Mucosa of descending colon (tissue), 3 donors: ENCODE measurements at regions not wholly inside any gene's neighbourhood (a gene's known extent, or its start where the extent isn't known, plus 50 kb on each side); places are given as distances from the start of the nearest gene placed in this dataset.

ENCODE experiments used
- ATAC-seq: fragments of 200-7000 bp; cut with Tn5 transposase; one replicate; pipeline ENCODE4 v1.9.1; 2020; ENCODE audit warnings: mild to moderate bottlenecking, moderate library complexity
- DNase-seq, 3 donors: peaks; one replicate each; pipeline ENCODE4 v3.0.0-alpha.2; 2020
- H3K36me3 ChIP-seq: fragments of 200-600 bp; one replicate; pipeline ENCODE4 v1.8.0; 2021; ENCODE audit warnings: low read depth, mild to moderate bottlenecking
- H3K4me1 ChIP-seq: fragments of 200-600 bp; one replicate; pipeline ENCODE4 v1.8.0; 2021; ENCODE audit warnings: low read depth, mild to moderate bottlenecking
- H3K4me3 ChIP-seq: fragments of 200-600 bp; one replicate; pipeline ENCODE4 v1.8.0; 2021; ENCODE audit warnings: mild to moderate bottlenecking
- H3K9me3 ChIP-seq: fragments of 200-600 bp; one replicate; pipeline ENCODE4 v1.8.0; 2021; ENCODE audit warnings: mild to moderate bottlenecking
- intact Hi-C, 2 donors: fragments of 100-400 bp; cut with DNase I in 1 of 2; cut with micrococcal nuclease in 1 of 2; formaldehyde crosslinking; loops; one replicate each; pipeline versions ENCODE4 v1.11.0 to v1.11.1; 2022; cut with DNase I, micrococcal nuclease
- TF ChIP-seq, protein P1 (sequence below): fragments of 200-600 bp; IDR thresholded peaks from one replicate; pipeline ENCODE4 v1.8.0; 2022; ENCODE audit warnings: antibody characterized with exemption, mild to moderate bottlenecking
- donor health status: DM: no; HTN: no; CAD: no; lungs with moderate emphysema.
- donor health status: DM: no; HTN: no; CAD: no.
- donor health status: DM: no; HTN: yes; CAD: no.

- ATAC-seq (no peak), DNase-seq (no peak)
- H3K4me3 ChIP-seq: no peak overlapping the region
- TF ChIP-seq, protein P1, sequence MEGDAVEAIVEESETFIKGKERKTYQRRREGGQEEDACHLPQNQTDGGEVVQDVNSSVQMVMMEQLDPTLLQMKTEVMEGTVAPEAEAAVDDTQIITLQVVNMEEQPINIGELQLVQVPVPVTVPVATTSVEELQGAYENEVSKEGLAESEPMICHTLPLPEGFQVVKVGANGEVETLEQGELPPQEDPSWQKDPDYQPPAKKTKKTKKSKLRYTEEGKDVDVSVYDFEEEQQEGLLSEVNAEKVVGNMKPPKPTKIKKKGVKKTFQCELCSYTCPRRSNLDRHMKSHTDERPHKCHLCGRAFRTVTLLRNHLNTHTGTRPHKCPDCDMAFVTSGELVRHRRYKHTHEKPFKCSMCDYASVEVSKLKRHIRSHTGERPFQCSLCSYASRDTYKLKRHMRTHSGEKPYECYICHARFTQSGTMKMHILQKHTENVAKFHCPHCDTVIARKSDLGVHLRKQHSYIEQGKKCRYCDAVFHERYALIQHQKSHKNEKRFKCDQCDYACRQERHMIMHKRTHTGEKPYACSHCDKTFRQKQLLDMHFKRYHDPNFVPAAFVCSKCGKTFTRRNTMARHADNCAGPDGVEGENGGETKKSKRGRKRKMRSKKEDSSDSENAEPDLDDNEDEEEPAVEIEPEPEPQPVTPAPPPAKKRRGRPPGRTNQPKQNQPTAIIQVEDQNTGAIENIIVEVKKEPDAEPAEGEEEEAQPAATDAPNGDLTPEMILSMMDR: no peak
- H3K36me3 ChIP-seq: no peaks in the 10 kb centered on the region
- no peaks in the 10 kb centered on the region for H3K4me1 ChIP-seq
- H3K9me3 ChIP-seq: no peaks in the 10 kb centered on the region
- intact Hi-C loops: no loop called here
Measured at GRCh38 chr4:181476508-181476890, 766.7 kb upstream of the TENM3 start.

- Histone ChIP-seq H3K36me3 (no peaks in the 10 kb centered on the region), H3K4me1 (no peaks in the 10 kb centered on the region), H3K4me3 (no peak overlapping the region), H3K9me3 (no peaks in the 10 kb centered on the region)
- DNase-seq: no peak
- no peak for ATAC-seq
- TF ChIP-seq, protein P1: no peak
- intact Hi-C loops: no loop called here
Measured at GRCh38 chr4:181477591-181477990, 765.6 kb upstream of the TENM3 start.

DNA sequence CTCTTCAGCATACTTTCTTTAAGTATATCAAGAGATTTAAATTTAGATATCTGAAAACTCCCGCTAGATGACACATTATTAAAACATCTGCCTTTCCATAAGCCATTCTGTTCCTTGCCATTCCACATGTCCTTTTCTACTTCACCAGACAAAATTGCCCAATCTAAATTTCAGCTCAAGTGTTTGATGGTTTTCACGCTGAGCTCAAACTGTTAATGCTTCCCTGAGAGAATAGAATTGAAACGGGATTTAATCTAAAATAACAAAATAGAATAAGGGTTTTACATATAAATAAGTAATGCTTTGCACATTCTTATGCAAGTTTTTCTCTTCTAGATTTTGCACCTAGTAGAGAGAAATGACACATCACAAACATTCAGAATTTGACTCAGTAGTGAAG is 764.5 kb upstream of the TENM3 start:
- H3K4me1 ChIP-seq: no peaks in the 10 kb centered on the region
- ATAC-seq (no peak), DNase-seq (no peak)
- H3K9me3 ChIP-seq: no peaks in the 10 kb centered on the region
- H3K4me3 ChIP-seq: no peak overlapping the region
- no peaks in the 10 kb centered on the region for H3K36me3 ChIP-seq
- intact Hi-C loops: no loop called here
- TF ChIP-seq, protein P1: no peak

DNA sequence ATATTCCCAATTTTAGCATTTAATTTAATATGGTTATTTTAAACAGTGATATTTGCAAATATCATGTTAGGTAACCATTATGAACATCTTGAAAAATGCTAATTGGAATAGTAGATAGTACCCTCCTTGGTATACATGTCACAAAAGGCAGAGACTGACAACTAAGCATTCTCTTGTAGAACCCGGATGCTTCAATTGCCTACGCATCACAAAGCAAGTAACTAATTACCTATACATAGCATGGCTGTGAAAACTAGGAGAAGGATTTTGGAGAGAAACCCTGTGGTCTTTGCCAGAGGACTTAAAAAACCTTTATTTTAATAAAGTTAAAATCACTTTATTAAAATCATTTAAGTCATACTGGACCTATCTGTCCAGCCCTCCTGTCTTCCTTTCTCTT is 764.1 kb upstream of the TENM3 start:
- H3K36me3 ChIP-seq: no peaks in the 10 kb centered on the region
- TF ChIP-seq, protein P1: no peak
- no peak overlapping the region for H3K4me3 ChIP-seq
- ATAC-seq: no peak
- no peaks in the 10 kb centered on the region for H3K9me3 ChIP-seq
- DNase-seq: no peak
- no peaks in the 10 kb centered on the region for H3K4me1 ChIP-seq
- intact Hi-C loops: no loop called here

GRCh38 chr4:181484396-181484795 is 758.8 kb upstream of the TENM3 start:
- intact Hi-C loops: no loop called here

DNA sequence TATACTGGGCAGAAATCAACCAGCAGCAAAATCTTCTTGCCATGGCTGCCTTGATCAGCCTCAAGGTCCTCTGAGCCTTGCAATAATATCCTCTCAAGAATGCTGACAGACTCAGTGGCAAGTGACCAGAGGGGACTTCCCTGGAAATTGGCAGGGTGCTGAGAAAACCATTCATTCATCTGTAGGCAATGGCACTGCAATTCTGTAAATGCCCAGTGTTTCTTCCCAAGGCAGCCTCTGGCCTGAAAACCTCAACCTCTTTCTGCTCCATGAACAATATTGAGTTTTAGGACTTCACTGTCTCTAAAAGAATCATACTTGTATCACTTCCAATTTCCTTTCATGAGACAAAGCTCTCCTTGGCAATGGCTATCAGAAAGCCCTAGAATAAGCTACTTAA is 754.3 kb upstream of the TENM3 start:
- Histone ChIP-seq H3K4me3 (no peak overlapping the region), H3K4me1 (no peaks in the 10 kb centered on the region), H3K9me3 (no peaks in the 10 kb centered on the region), H3K36me3 (no peaks in the 10 kb centered on the region)
- ATAC-seq: no peak
- TF ChIP-seq, protein P1: no peak
- intact Hi-C loops: no loop called here
- DNase-seq: no peak

More at GRCh38 chr4:181484396-181484795, 758.8 kb upstream of the TENM3 start:
- no peaks in the 10 kb centered on the region for H3K9me3 ChIP-seq
- no peak overlapping the region for H3K4me3 ChIP-seq
- no peaks in the 10 kb centered on the region for H3K36me3 ChIP-seq
- TF ChIP-seq, protein P1: no peak
- H3K4me1 ChIP-seq: no peaks in the 10 kb centered on the region
- DNase-seq: no peak
- no peak for ATAC-seq
